GM12878 (cell line): ENCODE measurements at regions not wholly inside any gene's neighbourhood (a gene's known extent, or its start where the extent isn't known, plus 50 kb on each side); places are given as distances from the start of the nearest gene placed in this dataset.

Experiments used
- ATAC-seq: fragments of 200-7000 bp; cut with Tn5 transposase; 3 replicates; pipeline ENCODE4 v1.9.1; 2020; ENCODE audit warnings: mild to moderate bottlenecking, moderate library complexity
- BruUV-seq: library from RNA; stranded (reverse); fragments of 400-500 nt; replicated peaks from 2 replicates; lab custom pipeline; 2021; lab: Mats Ljungman, UMichigan
- CTCF ChIA-PET: fragments of 300-600 bp; sonication (Branson Sonifier 250); formaldehyde crosslinking; extraction: SDS; loops from one replicate; lab custom pipeline; 2021; ENCODE audit warnings: inconsistent platforms; lab: Yijun Ruan, JAX
- POLR2A ChIA-PET: fragments of 350-600 bp; formaldehyde crosslinking; extraction: SDS; loops from one replicate; lab custom pipeline; 2021; ENCODE audit warnings: inconsistent platforms; lab: Charles Lee
- RAD21 ChIA-PET: fragments of 300-600 bp; sonication (Branson Sonifier 250); formaldehyde crosslinking; loops from one replicate; lab custom pipeline; 2023; ENCODE audit warnings: antibody characterized with exemption; ENCODE audit not compliant: unreplicated experiment; lab: Charles Lee
- SMC1A ChIA-PET: fragments of 300-600 bp; sonication (Branson Sonifier 250); formaldehyde crosslinking; loops from one replicate; lab custom pipeline; 2023; ENCODE audit not compliant: unreplicated experiment, uncharacterized antibody; lab: Charles Lee
- DNase-seq: peaks from one replicate; pipeline ENCODE4 v3.0.0-alpha.2; 2011; ENCODE audit warnings: low read depth, low spot score
- FAIRE-seq: peaks from 3 replicates; lab custom pipeline; 2011; peaks lifted over from hg19 to GRCh38; lab: Jason Lieb, UNC
- H2AFZ ChIP-seq: 2 replicates; pipeline ENCODE4 v1.6.0; 2011; ENCODE audit warnings: low read depth, low read length, control low read depth; ENCODE audit not compliant: control insufficient read depth
- H3K27ac ChIP-seq: 2 replicates; pipeline ENCODE4 v1.5.1; 2011; ENCODE audit warnings: control low read depth; ENCODE audit not compliant: control insufficient read depth, insufficient read depth
- H3K27me3 ChIP-seq, 2 experiments: replicated peaks in 1 of 2; 2 replicates each; pipeline versions ENCODE4 v1.6.0 to v1.6.1; 2011; ENCODE audit warnings: low read length in 1 of 2; ENCODE audit not compliant: control insufficient read depth in 2 of 2, insufficient read depth in 2 of 2
- H3K36me3 ChIP-seq, 2 experiments: 2 replicates each; pipeline ENCODE4 v1.5.1; 2011; ENCODE audit warnings: low read length in 1 of 2; ENCODE audit not compliant: control insufficient read depth in 2 of 2, insufficient read depth in 2 of 2
- H3K4me1 ChIP-seq: 2 replicates; pipeline ENCODE4 v1.6.1; 2011; ENCODE audit warnings: mild to moderate bottlenecking, low read length, moderate library complexity, mixed read lengths; ENCODE audit not compliant: control insufficient read depth, insufficient read depth
- H3K4me2 ChIP-seq: 2 replicates; pipeline ENCODE4 v1.6.0; 2011; ENCODE audit warnings: control low read depth; ENCODE audit not compliant: control insufficient read depth, insufficient read depth
- H3K4me3 ChIP-seq: fragments of 200-600 bp; sonication (generic); 2 replicates; pipeline ENCODE4 v1.5.1; 2016
- H3K79me2 ChIP-seq: 2 replicates; pipeline ENCODE4 v1.6.0; 2011; ENCODE audit warnings: low read length; ENCODE audit not compliant: control insufficient read depth, insufficient read depth
- H3K9ac ChIP-seq: 2 replicates; pipeline ENCODE4 v1.8.0; 2011; ENCODE audit warnings: low read length, control low read depth, mixed read lengths; ENCODE audit not compliant: control insufficient read depth, insufficient read depth
- H3K9me3 ChIP-seq: replicated peaks from 3 replicates; pipeline ENCODE4 v1.5.1; 2011; ENCODE audit warnings: mild to moderate bottlenecking, low read length; ENCODE audit not compliant: control insufficient read depth, insufficient read depth
- H4K20me1 ChIP-seq: 2 replicates; pipeline ENCODE4 v1.6.0; 2011; ENCODE audit not compliant: control insufficient read depth, insufficient read depth
- ATF7 ChIP-seq: fragments of 450-650 bp; IDR thresholded peaks from 2 replicates; pipeline ENCODE4 v1.6.1; 2016; ENCODE audit warnings: low read depth, mild to moderate bottlenecking
- CREB1 ChIP-seq: IDR thresholded peaks from 2 replicates; pipeline ENCODE4 v1.6.1; 2012; ENCODE audit warnings: low read depth, mild to moderate bottlenecking, inconsistent platforms
- E2F4 ChIP-seq: IDR thresholded peaks from 2 replicates; pipeline ENCODE4 v1.6.1; 2012; ENCODE audit warnings: low read depth, low read length, improper control_type of control experiment
- PML ChIP-seq: IDR thresholded peaks from 2 replicates; pipeline ENCODE4 v1.6.1; 2012; ENCODE audit warnings: low read length, inconsistent platforms
- SIN3A ChIP-seq: IDR thresholded peaks from 2 replicates; pipeline ENCODE4 v1.6.1; 2012; ENCODE audit warnings: low read depth, low read length, improper control_type of control experiment
- SIX5 ChIP-seq: IDR thresholded peaks from 2 replicates; pipeline ENCODE4 v1.6.1; 2011; ENCODE audit warnings: mild to moderate bottlenecking, low read depth, low read length, moderate library complexity; ENCODE audit not compliant: severe bottlenecking
- SRF ChIP-seq, 2 experiments: IDR thresholded peaks; 2 replicates each; pipeline ENCODE4 v1.6.1; 2011; ENCODE audit warnings: low read depth in 2 of 2, low read length in 2 of 2, mild to moderate bottlenecking in 1 of 2, moderate library complexity in 1 of 2
- STAT3 ChIP-seq: IDR thresholded peaks from 2 replicates; pipeline ENCODE4 v1.6.1; 2011; ENCODE audit warnings: low read depth, low read length, improper control_type of control experiment
- SUZ12 ChIP-seq: fragments of 200-600 bp; sonication (generic); IDR thresholded peaks from one replicate; pipeline ENCODE4 v1.6.1; 2018; ENCODE audit warnings: antibody characterized with exemption, mild to moderate bottlenecking; ENCODE audit not compliant: unreplicated experiment
- ZNF274 ChIP-seq: IDR thresholded peaks from one replicate; pipeline ENCODE4 v1.8.0; 2011; ENCODE audit not compliant: insufficient read length, insufficient read depth
- WGBS: methylation state at CpG from one replicate; pipeline ENCODE4 v1.1.6; 2016; ENCODE audit warnings: low lambda C conversion rate; ENCODE audit not compliant: insufficient replicate concordance, insufficient coverage; ENCODE audit errors: missing lambda C conversion rate; 5-methylcytosine and 5-hydroxymethylcytosine counted together
- in situ Hi-C: fragments of 300-500 bp; cut with MboI; formaldehyde crosslinking; loops from 9 replicates; pipeline ENCODE4 v1.14.3; 2018; ENCODE audit warnings: mixed read lengths
- intact Hi-C: fragments of 100-400 bp; cut with micrococcal nuclease; formaldehyde crosslinking; loops from one replicate; pipeline ENCODE4 v1.14.2; 2022; ENCODE audit not compliant: unreplicated experiment
- TF ChIP-seq, protein P1 (sequence below): IDR thresholded peaks from 2 replicates; pipeline ENCODE4 v1.6.1; 2012; ENCODE audit warnings: low read depth, low read length, improper control_type of control experiment

GRCh38 chr12:91685917-91686316 is 459.7 kb downstream of the BTG1 start:
- Histone ChIP-seq H3K9me3 (no peaks in the 10 kb centered on the region), H3K27me3 (no peaks in the 10 kb centered on the region), H3K4me1 (no peaks in the 10 kb centered on the region), H4K20me1 (no peaks in the 10 kb centered on the region), H3K36me3 (no peaks in the 10 kb centered on the region), H3K79me2 (no peaks in the 10 kb centered on the region), H3K27ac (no peak overlapping the region), H2AFZ (no peak overlapping the region), H3K4me3 (no peak overlapping the region), H3K4me2 (no peak overlapping the region), H3K9ac (no peak overlapping the region)
- 4% methylated on average over 2 of the region's 2 CpGs for WGBS
- DNase-seq (no peak), FAIRE-seq (no peak), ATAC-seq (no peak)
- in situ Hi-C loops: no loop called here
- POLR2A ChIA-PET: no interaction called here
- RAD21 ChIA-PET: no interaction called here
- no peak for TF ChIP-seq CREB1
- no peak for TF ChIP-seq STAT3
- TF ChIP-seq SIX5: no peak
- TF ChIP-seq, protein P1, sequence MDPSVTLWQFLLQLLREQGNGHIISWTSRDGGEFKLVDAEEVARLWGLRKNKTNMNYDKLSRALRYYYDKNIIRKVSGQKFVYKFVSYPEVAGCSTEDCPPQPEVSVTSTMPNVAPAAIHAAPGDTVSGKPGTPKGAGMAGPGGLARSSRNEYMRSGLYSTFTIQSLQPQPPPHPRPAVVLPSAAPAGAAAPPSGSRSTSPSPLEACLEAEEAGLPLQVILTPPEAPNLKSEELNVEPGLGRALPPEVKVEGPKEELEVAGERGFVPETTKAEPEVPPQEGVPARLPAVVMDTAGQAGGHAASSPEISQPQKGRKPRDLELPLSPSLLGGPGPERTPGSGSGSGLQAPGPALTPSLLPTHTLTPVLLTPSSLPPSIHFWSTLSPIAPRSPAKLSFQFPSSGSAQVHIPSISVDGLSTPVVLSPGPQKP: no peak
- TF ChIP-seq SIN3A: no peak
- no peak for TF ChIP-seq ZNF274
- TF ChIP-seq E2F4: no peak
- no peak for TF ChIP-seq SUZ12
- TF ChIP-seq ATF7: no peak
- TF ChIP-seq PML: no peak
- TF ChIP-seq SRF (IDR thresholded peaks at IDR 0.05; ENCODE audit: low read depth in 2 of 2, low read length in 2 of 2): no peak
- CTCF ChIA-PET: interaction anchor here (1.0 kb wide), 1 partner anchor 107 kb away, joined by 3 read pairs; no protein-coding TSS in a partner anchor
- BruUV-seq: no TSS peak
- SMC1A ChIA-PET: interaction anchor here (1.2 kb wide), 2 partner anchors 13 to 15 kb away, joined by 3 read pairs; no protein-coding TSS in a partner anchor
- intact Hi-C loops: no loop called here
